ENCODE measurements at regions not wholly inside any gene's neighbourhood (a gene's known extent, or its start where the extent isn't known, plus 50 kb on each side); places are given as distances from the start of the nearest gene placed in this dataset.

GRCh38 chr3:117181222-117181621 lies 471.6 kb downstream of the TUSC7 start:
- no peak for DNase-seq (ENCODE audit: low spot score)

- DNase-seq (ENCODE audit: low spot score): peak; percentile 19
These were observed 475.0 kb downstream of the TUSC7 start for GRCh38 chr3:117184574-117184973.

DNA sequence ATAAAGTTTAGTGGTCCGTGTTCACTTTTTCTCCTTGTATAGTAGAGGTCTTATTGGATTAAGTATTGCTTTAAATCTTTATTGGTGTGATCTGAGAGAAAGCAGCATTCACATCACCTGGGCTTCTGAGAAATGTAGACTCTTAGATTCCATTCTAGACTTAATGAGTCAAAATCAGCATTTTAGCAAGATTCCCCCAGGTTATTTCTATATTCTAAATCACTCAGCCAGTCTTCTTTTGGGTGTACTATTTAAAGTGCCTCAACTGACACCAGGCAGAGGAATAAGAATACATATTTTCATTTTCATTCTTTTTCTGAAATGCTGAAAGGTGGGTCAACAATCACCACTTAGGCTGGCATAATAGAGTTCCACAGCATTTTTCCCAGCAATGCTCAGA lies 481.7 kb downstream of the TUSC7 start:
- no peak for DNase-seq (ENCODE audit: low spot score)

DNA sequence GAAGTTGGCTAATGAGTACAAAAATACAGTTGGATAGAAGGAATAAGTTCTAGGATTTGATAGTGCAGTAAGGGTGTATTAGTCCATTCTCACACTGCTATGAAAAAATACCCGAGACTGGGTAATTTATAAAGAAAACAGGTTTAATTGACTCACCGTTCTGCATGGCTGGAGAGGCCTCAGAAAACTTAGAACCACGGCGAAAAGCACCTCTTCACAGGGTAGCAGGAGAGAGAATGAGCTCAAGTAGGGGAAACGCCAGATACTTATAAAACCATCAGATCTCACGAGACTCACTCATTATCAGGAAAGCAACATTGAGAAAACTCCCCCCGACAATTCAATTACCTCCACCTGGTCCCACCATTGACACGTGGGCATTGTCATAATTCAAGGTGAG lies 483.3 kb downstream of the TUSC7 start:
- no peak for DNase-seq (ENCODE audit: low spot score)

DNA sequence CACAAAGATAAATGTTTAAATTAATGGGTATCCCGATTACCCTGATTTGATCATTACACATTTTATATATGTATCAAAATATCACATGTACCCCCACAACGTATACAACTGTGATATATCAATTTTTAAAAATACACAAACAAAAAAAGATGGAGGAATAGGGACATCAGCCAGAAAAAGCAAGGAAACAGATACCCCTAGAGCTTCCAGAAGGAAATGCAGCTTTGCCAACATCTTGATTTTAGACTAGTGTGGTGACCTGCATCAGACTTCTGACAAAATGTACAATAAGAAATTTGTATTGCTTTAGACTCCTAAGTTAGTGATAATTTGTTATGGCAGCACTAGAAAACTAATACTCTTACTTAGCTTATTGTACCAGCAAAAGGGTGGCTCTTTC lies 483.8 kb downstream of the TUSC7 start:
- no peak for DNase-seq (ENCODE audit: low spot score)

- DNase-seq (ENCODE audit: low spot score): no peak
These were observed 485.5 kb downstream of the TUSC7 start for GRCh38 chr3:117195034-117195433.

DNA sequence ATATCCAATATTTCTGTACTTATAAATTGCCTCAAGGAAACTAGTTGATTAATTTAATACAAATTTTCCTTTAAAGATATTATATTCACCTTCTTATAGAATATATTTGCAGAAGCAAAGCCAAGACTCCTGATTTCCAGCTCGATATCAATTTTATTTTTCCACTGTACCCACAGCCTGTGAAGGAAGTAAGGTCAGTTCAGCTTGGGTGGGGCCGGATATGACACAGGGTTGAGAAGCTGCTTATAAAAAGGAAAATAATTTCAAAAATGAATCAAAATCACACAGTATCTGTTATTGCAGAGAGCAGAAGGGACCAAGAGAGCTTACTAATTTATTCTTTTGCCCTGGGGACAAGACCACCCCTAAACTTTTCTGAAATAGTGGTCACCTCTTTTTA lies 491.4 kb downstream of the TUSC7 start:
- no peak for DNase-seq (ENCODE audit: low spot score)

GRCh38 chr3:117201901-117202774 lies 492.6 kb downstream of the TUSC7 start:
- no peak for DNase-seq (ENCODE audit: low spot score)

DNA sequence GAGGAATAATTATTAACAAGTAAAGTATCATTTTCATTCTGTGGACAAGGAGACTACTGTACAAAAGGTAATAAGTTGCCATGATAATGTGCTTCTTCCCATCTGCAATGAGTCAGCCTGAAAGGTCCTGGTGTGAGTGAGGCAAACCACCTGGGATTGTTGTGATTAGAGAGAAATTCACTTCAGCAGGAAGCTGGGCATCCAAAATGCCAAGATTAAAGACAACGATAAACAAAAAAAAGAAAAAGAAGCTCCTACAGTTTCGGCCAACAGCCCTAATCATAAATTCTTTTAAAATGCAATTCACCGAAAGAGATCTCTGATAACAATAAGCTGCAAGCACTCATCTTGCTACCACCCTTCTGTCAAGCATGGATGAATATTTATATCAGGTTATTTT lies 507.8 kb downstream of the TUSC7 start:
- DNase-seq (ENCODE audit: low spot score): no peak

DNA sequence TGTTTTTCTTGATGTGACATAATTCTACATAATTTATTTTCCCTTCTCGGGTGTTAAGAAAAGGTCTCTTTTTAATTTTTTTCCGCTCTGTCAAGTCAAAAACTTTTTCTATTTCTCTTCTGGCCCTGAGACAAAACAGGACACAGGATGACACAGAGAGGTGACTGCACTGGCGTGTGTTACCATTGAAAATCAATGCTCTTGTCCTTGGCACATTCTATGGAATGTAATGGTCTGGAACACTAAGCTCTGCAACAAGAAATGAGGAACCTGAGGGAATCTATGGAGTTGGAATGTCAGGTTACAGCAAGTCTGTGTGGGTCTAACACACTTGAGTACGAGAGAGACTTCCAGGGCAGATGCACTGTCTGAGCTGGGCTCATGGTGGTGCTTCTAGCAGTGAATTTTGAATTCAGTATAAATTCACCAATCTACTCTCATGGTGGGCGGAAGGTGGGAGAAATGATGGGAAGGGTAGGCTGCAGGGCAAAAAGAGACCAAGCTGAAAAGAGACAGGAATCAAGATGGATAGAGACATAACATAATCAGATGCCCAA lies 508.3 kb downstream of the TUSC7 start:
- DNase-seq (ENCODE audit: low spot score): no peak

GRCh38 chr3:117218641-117219048 lies 509.1 kb downstream of the TUSC7 start:
- no peak for DNase-seq (ENCODE audit: low spot score)

DNA sequence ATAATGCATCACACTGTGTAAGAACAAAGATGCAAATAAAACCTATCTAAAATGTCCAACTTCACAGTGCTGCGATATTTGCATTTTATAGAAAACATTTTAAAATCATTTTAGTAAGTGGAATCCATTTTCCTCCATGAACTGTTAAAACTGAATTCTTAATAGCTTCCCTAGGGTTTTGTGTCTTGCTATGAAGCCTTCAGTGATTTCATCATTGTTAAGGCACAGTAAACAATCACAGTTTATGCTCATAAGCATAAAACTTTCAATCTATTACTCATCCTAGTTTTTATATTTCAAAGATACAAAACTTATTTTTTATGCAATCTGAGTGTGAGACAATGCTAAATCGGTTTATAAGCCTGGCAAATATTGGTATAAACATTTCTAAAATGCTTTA lies 509.7 kb downstream of the TUSC7 start:
- DNase-seq (ENCODE audit: low spot score): no peak

- no peak for DNase-seq (ENCODE audit: low spot score)
These were observed 517.4 kb downstream of the TUSC7 start for GRCh38 chr3:117226932-117227331.

GRCh38 chr3:117228466-117228865 lies 518.9 kb downstream of the TUSC7 start:
- no peak for DNase-seq (ENCODE audit: low spot score)

GRCh38 chr3:117230924-117231323 lies 521.3 kb downstream of the TUSC7 start:
- DNase-seq (ENCODE audit: low spot score): no peak

- no peak for DNase-seq (ENCODE audit: low spot score)
These were observed 524.8 kb downstream of the TUSC7 start for GRCh38 chr3:117234331-117234730.

- DNase-seq (ENCODE audit: low spot score): no peak
These were observed 525.7 kb downstream of the TUSC7 start for GRCh38 chr3:117235304-117235703.

GRCh38 chr3:117238806-117239205 lies 529.2 kb downstream of the TUSC7 start:
- DNase-seq (ENCODE audit: low spot score): no peak

GRCh38 chr3:117243657-117244056 lies 534.1 kb downstream of the TUSC7 start:
- no peak for DNase-seq (ENCODE audit: low spot score)

GRCh38 chr3:117246771-117247555 lies 537.4 kb downstream of the TUSC7 start:
- no peak for DNase-seq (ENCODE audit: low spot score)

- DNase-seq (ENCODE audit: low spot score): no peak
These were observed 538.6 kb downstream of the TUSC7 start for GRCh38 chr3:117248153-117248552.

DNA sequence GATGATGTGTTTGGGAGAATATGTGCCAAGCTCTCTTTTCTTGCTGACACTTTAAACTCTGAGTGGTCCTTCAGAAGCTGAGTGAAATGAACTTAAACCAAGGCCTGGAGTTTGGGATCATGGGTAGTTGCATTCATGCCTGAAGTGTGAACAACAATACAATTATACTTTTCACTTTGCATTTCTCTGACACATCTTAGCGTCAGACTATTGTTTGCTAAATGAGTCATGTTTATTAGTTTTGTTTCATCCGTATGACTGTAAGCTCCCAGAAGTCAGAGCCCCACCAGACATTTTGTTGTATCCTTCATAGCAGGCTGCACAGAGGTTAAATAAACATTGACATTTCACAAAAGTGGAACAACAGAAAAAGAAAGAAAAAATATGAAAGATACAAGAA lies 542.6 kb downstream of the TUSC7 start:
- DNase-seq (ENCODE audit: low spot score): no peak

DNA sequence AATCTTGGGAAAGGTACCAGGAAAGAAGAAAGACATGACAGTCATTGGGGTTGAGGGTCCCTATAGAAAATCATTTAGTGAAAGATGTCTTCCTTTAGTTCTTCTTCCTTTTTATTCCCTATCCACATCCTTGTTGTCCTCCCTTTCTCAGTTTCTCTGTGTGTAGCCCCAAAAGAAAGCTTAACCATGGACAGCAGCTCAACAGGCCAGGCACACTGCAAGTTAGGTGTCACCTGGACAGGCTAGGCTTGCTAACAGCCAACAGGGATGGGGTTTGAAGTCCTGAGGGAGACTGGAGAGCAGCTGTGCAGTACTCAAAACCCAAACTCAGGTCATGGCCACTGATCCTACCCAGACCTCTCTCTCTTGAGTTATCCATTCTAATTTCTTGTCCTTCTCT lies 543.1 kb downstream of the TUSC7 start:
- DNase-seq (ENCODE audit: low spot score): no peak
